CD4-positive, alpha-beta T cell treated with Interleukin-10 for 1 hour (primary cell): ENCODE measurements at regions not wholly inside any gene's neighbourhood (a gene's known extent, or its start where the extent isn't known, plus 50 kb on each side); places are given as distances from the start of the nearest gene placed in this dataset.

Experiments
- DNase-seq: peaks from one replicate; pipeline ENCODE4 v3.0.0-alpha.2; 2020

DNA sequence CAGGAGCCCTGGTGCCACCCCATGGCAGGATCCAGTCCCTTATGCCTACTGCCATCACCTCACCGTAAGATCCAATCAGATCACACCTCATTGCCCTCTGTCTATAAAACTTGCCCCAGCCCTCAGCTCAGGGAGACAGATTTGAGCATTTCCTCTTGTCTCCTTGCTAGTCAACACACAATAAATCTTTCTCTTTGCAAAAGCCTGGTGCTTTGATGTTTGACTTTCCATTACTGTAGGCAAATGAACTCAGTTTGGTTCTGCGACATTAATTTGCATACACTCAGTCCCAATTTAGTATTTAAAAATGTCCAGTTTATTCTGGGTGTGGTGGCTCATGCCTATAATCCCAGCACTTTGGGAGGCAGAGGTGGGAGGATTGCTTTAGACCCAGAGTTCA, 188.4 kb downstream of the AEBP2 start:
- DNase-seq: no peak

- no peak for DNase-seq
These were observed 191.2 kb downstream of the AEBP2 start for GRCh38 chr12:19630536-19630935.

DNA sequence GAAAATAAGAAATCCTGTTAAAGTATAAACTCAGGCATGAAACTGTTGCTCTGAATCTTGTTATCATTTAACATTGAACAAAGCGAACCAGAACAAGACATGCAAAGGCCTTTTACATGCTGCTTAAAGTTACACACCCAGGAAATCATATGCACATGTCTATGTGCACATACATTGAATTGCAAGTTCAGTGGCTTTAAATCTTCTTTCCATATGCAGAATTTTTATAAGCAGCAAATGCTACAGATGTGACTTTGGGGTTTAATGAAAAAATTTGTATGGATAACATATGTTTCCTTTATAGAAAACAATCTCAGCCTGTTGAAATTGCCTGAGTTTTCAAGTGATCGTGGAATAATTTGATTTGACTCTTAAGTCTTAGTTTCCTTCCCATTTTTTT, 193.9 kb downstream of the AEBP2 start:
- DNase-seq: no peak

DNA sequence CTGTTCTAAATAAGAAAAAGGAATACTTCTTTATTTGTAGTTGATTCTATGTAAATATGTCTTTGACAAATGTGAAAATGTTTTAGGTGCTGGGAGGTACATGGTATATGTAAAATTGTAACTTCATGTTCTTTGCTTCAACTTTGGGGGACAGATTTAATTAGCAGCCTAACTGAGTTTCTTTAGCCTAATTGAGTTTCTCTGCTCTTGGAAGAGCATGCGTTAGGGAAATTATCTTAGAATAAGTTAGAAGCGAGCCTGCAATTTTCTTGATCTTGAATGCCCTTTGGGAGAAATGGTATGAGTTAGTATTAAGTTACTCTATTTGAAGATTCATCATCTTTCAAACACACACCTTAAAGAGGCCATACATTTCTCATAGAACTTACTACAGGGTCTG, 194.3 kb downstream of the AEBP2 start:
- DNase-seq: no peak

GRCh38 chr12:19639781-19640415, 200.6 kb downstream of the AEBP2 start:
- no peak for DNase-seq

GRCh38 chr12:19641235-19642080, 202.2 kb downstream of the AEBP2 start:
- no peak for DNase-seq

GRCh38 chr12:19642345-19642744, 203.1 kb downstream of the AEBP2 start:
- DNase-seq: no peak

- DNase-seq: no peak
These were observed 204.3 kb downstream of the AEBP2 start for GRCh38 chr12:19643635-19644034.

DNA sequence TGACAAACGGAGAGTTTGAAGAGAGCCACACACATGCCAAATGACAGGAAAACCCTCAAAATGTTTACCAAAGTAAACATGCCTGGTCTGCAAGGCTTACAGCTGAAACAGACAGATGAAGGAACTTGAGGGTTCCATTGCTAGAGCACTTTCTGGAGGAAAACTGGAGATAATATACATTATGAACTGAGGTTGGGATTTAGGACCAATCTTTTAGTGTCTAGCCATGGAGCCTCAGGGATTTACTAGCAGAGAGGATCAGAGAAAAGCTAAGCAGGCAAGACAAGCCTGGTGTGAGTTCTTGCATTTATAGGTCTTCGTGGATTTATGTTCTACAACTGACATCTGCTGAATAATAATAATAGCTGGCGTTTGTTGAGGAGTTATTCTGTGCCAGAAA, 205.3 kb downstream of the AEBP2 start:
- no peak for DNase-seq

GRCh38 chr12:19645823-19646222, 206.5 kb downstream of the AEBP2 start:
- no peak for DNase-seq

GRCh38 chr12:19646599-19646998, 207.3 kb downstream of the AEBP2 start:
- DNase-seq: no peak

- no peak for DNase-seq
These were observed 208.7 kb downstream of the AEBP2 start for GRCh38 chr12:19647806-19648556.

- DNase-seq: no peak
These were observed 209.3 kb downstream of the AEBP2 start for GRCh38 chr12:19648591-19648990.

DNA sequence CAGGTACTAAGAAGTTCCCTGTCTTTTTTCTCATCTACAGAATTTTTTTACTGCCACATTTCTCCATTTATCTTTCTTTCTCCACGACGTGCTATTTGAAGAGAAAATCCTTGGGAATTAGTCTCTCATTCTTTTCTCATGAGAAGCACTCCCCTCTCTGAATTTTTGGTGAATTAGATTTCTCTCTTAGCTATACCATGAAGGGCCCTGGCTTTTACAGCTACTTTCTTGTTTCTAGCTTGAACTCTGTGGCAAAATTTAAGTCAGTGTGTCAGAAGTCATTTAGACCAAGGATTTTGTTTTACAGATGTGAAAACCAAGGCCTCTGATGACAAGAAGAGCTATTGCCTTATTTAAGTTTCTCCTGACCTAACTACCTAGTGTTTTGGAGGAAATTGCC, 213.1 kb downstream of the AEBP2 start:
- DNase-seq: no peak

DNA sequence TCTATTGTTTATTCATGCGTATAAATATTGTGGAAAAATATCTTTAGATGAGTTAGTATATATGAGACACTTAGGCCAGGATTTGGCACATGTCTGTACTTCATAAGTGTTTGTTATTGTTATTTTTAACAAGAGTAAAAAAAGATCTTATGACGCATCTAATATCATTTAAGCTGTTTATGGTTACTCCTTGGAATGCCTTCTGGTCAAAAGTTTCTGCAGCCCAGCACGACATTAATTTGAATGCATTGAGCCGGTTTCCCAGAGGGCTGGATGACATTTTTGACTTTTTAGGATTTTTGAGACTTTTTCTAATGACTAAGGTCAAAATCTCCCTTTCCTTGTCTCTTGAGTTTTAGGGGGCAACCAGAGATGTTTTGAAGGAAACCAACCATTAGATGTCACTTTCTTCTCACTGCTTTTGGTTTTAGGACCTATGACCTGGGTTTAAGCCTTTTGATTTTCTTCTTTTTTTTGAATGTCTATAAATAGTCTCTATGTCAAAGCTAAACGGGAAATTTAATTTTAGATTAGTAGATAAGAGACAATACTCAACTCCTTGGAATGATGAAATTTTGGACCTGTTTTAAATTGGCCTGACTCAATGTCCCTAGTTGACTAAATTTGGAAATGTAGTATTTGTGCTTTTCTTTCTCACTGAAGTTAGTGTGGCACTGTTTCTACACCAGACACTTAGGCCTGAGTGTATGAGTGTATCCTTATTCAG, 215.5 kb downstream of the AEBP2 start:
- no peak for DNase-seq

DNA sequence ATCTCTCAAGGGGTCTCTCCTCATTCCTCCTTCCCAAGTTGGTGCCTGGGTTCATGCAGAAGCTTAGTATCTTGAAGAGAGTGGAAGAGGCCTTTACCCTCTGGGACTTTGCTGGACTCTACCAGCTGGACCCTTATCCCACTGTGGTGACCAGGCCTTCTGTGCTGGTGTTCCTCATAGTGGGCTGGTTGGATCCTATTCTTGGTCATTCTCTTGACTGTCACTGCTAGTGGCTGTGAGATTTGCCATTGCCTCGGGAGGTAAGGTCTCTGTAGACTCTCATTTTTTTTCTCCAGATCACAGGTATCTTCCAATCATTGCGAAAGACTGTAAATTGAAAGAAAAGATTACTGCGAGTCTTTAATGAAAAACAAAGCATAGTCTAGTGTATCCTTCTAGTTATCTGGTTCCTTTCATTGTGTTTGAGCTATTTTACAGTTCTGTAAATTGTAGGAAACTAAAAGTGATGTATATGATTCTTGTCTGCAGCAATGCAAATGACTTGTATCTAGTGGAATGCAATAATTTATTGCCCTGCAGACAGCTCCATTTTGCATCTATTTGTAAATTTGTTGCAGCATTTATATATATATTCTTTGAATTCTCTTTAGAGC, 217.9 kb downstream of the AEBP2 start:
- DNase-seq: no peak

DNA sequence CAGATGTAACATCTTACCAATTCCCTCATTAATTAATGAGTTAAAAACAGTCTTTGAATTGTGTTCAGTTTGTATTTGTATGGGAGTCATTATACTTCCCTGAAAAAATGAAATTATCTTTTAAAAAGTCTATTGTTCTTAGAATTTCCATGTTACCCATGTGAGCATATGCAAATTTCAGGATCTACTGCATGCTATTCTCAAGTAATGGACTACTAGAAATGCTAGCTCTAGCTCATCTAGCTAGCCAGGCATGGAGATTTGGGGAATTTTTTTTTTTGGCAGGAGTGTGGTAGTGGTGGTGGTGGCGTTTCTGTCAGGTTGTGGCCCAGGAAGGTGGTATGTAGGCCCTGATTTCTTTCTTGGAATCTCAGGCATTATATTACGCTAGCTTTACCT, 218.4 kb downstream of the AEBP2 start:
- DNase-seq: no peak

GRCh38 chr12:19659086-19659485, 219.8 kb downstream of the AEBP2 start:
- no peak for DNase-seq

DNA sequence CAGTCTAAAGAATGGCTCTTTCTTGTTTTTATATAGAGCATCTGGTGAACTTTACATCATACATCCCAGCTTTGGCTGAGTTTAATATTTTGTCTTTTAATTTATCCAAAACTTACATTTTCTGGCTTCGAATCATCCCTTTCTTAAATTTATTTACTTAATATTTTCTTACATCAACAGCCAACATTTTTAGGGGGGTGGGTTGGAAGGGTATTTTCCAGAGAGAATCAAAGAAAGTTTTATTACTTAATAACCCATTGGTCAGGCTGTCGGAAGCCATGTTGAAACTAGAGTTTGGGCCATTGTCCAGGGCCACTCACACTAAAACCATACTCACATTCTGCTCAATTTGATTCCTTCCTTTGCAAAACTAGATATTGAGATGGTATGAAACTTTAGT, 220.2 kb downstream of the AEBP2 start:
- no peak for DNase-seq

DNA sequence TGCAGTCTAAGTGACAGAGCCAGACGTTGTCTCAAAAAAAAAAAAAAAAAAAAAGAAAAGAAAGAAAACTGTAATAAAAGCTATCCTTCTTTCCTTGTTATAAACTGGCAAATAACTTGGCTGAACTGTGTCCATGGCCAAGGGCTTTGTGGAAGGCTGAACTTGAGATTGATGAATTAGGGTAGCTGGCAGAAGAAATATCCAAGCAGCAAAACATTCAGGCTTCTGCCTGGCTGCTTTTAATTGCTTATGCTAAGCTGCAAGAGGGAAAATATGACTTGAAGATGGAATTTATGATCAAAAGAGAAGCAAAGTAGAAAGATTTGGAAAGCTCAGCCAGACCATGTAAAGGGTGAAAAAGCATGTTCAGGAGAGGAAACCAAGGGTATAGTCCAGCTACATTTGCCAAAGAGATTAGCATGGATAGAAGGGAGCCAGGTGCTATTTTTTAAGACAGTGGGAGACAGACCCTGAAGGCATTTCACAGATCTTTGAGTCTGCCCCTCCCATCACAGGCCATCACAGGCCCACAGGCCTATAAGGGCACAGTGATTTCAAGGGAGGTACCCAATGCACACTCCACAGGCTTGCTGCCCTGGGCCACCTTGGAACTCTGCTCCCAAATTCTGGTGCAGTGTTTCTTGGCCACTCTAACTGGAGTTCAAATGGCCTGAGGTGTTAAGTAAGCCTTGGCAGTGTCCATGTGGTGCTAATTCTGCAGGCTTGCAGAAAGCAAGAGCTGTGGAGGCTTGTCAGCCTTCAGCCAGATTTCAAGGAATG, 226.0 kb downstream of the AEBP2 start:
- DNase-seq: no peak

DNA sequence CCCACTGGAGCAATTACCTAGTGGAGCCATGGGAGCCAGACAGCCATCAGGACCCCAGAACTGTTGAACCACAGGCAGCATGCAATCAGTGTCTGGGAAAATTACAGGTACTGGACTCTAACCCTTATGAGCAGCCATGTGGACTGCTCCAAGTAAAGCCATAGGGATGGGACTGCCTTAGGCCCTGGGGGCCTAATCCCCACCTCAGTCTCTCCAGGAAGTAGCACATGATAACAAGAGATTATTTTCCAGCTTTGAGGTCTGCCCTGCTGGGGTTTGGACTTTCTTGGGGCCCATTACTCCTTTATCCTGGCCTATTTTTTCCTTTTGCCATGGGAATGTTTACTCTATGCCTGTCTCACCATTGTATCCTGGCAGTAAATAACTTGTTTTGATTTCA, 226.8 kb downstream of the AEBP2 start:
- no peak for DNase-seq

DNA sequence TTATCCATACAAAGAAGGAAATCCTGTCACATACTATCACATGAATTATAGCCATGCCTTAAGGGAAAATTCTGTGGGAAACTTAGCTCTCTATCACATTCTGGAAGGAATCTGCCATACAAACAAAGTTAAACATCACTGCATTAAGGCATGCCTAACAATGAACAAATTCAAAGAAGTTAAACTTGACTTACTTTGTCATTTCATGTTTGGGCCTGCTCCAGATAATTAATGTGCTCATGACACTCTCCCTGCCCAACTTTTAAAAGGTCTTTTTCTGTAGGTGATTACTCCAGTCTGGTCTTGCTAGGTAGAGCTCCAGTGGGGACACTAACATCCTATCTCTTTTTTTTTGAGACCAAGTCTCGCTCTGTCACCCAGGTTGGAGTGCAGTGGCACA, 230.5 kb downstream of the AEBP2 start:
- DNase-seq: no peak
